GM12878 (cell line): ENCODE measurements at regions not wholly inside any gene's neighbourhood (a gene's known extent, or its start where the extent isn't known, plus 50 kb on each side); places are given as distances from the start of the nearest gene placed in this dataset.

ENCODE experiments used
- ATAC-seq: fragments of 200-7000 bp; cut with Tn5 transposase; 3 replicates; pipeline ENCODE4 v1.9.1; 2020; ENCODE audit warnings: mild to moderate bottlenecking, moderate library complexity
- BruUV-seq: library from RNA; stranded (reverse); fragments of 400-500 nt; replicated peaks from 2 replicates; lab custom pipeline; 2021; lab: Mats Ljungman, UMichigan
- CTCF ChIA-PET: fragments of 300-600 bp; sonication (Branson Sonifier 250); formaldehyde crosslinking; extraction: SDS; loops from one replicate; lab custom pipeline; 2021; ENCODE audit warnings: inconsistent platforms; lab: Yijun Ruan, JAX
- POLR2A ChIA-PET: fragments of 350-600 bp; formaldehyde crosslinking; extraction: SDS; loops from one replicate; lab custom pipeline; 2021; ENCODE audit warnings: inconsistent platforms; lab: Charles Lee
- RAD21 ChIA-PET: fragments of 300-600 bp; sonication (Branson Sonifier 250); formaldehyde crosslinking; loops from one replicate; lab custom pipeline; 2023; ENCODE audit warnings: antibody characterized with exemption; ENCODE audit not compliant: unreplicated experiment; lab: Charles Lee
- SMC1A ChIA-PET: fragments of 300-600 bp; sonication (Branson Sonifier 250); formaldehyde crosslinking; loops from one replicate; lab custom pipeline; 2023; ENCODE audit not compliant: unreplicated experiment, uncharacterized antibody; lab: Charles Lee
- DNase-seq: peaks from one replicate; pipeline ENCODE4 v3.0.0-alpha.2; 2011; ENCODE audit warnings: low read depth, low spot score
- FAIRE-seq: peaks from 3 replicates; lab custom pipeline; 2011; peaks lifted over from hg19 to GRCh38; lab: Jason Lieb, UNC
- H2AFZ ChIP-seq: 2 replicates; pipeline ENCODE4 v1.6.0; 2011; ENCODE audit warnings: low read depth, low read length, control low read depth; ENCODE audit not compliant: control insufficient read depth
- H3K27ac ChIP-seq: 2 replicates; pipeline ENCODE4 v1.5.1; 2011; ENCODE audit warnings: control low read depth; ENCODE audit not compliant: control insufficient read depth, insufficient read depth
- H3K27me3 ChIP-seq, 2 experiments: replicated peaks in 1 of 2; 2 replicates each; pipeline versions ENCODE4 v1.6.0 to v1.6.1; 2011; ENCODE audit warnings: low read length in 1 of 2; ENCODE audit not compliant: control insufficient read depth in 2 of 2, insufficient read depth in 2 of 2
- H3K36me3 ChIP-seq, 2 experiments: 2 replicates each; pipeline ENCODE4 v1.5.1; 2011; ENCODE audit warnings: low read length in 1 of 2; ENCODE audit not compliant: control insufficient read depth in 2 of 2, insufficient read depth in 2 of 2
- H3K4me1 ChIP-seq: 2 replicates; pipeline ENCODE4 v1.6.1; 2011; ENCODE audit warnings: mild to moderate bottlenecking, low read length, moderate library complexity, mixed read lengths; ENCODE audit not compliant: control insufficient read depth, insufficient read depth
- H3K4me2 ChIP-seq: 2 replicates; pipeline ENCODE4 v1.6.0; 2011; ENCODE audit warnings: control low read depth; ENCODE audit not compliant: control insufficient read depth, insufficient read depth
- H3K4me3 ChIP-seq: fragments of 200-600 bp; sonication (generic); 2 replicates; pipeline ENCODE4 v1.5.1; 2016
- H3K79me2 ChIP-seq: 2 replicates; pipeline ENCODE4 v1.6.0; 2011; ENCODE audit warnings: low read length; ENCODE audit not compliant: control insufficient read depth, insufficient read depth
- H3K9ac ChIP-seq: 2 replicates; pipeline ENCODE4 v1.8.0; 2011; ENCODE audit warnings: low read length, control low read depth, mixed read lengths; ENCODE audit not compliant: control insufficient read depth, insufficient read depth
- H3K9me3 ChIP-seq: replicated peaks from 3 replicates; pipeline ENCODE4 v1.5.1; 2011; ENCODE audit warnings: mild to moderate bottlenecking, low read length; ENCODE audit not compliant: control insufficient read depth, insufficient read depth
- H4K20me1 ChIP-seq: 2 replicates; pipeline ENCODE4 v1.6.0; 2011; ENCODE audit not compliant: control insufficient read depth, insufficient read depth
- BMI1 ChIP-seq: fragments of 450-650 bp; IDR thresholded peaks from 2 replicates; pipeline ENCODE4 v1.6.1; 2016; ENCODE audit warnings: mild to moderate bottlenecking, moderate library complexity, borderline replicate concordance
- BRCA1 ChIP-seq: IDR thresholded peaks from 2 replicates; pipeline ENCODE4 v1.6.1; 2011; ENCODE audit warnings: low read depth, low read length, improper control_type of control experiment
- CBX3 ChIP-seq: fragments of 200-600 bp; sonication (generic); IDR thresholded peaks from 2 replicates; pipeline ENCODE4 v1.6.1; 2016; ENCODE audit warnings: low read depth, borderline replicate concordance
- HDGF ChIP-seq: fragments of 450-650 bp; IDR thresholded peaks from 2 replicates; pipeline ENCODE4 v1.6.1; 2016; ENCODE audit warnings: antibody characterized with exemption
- IRF3 ChIP-seq: fragments of 450-650 bp; IDR thresholded peaks from 2 replicates; pipeline ENCODE4 v1.6.1; 2014; ENCODE audit warnings: mild to moderate bottlenecking
- KDM1A ChIP-seq: fragments of 200-600 bp; sonication (generic); IDR thresholded peaks from 2 replicates; pipeline ENCODE4 v1.6.1; 2016; ENCODE audit warnings: borderline replicate concordance
- MEF2A ChIP-seq: IDR thresholded peaks from 2 replicates; pipeline ENCODE4 v1.6.1; 2011; ENCODE audit warnings: low read depth, mild to moderate bottlenecking, low read length, moderate library complexity; ENCODE audit not compliant: insufficient read depth
- NR2C2 ChIP-seq: IDR thresholded peaks from 2 replicates; pipeline ENCODE4 v1.6.1; 2011; ENCODE audit warnings: borderline replicate concordance, low read depth; ENCODE audit not compliant: control insufficient read depth, insufficient read length
- POU2F2 ChIP-seq: IDR thresholded peaks from 3 replicates; pipeline ENCODE4 v1.6.1; 2011; ENCODE audit warnings: low read depth, mild to moderate bottlenecking, low read length, borderline replicate concordance
- SUZ12 ChIP-seq: fragments of 200-600 bp; sonication (generic); IDR thresholded peaks from one replicate; pipeline ENCODE4 v1.6.1; 2018; ENCODE audit warnings: antibody characterized with exemption, mild to moderate bottlenecking; ENCODE audit not compliant: unreplicated experiment
- TAF1 ChIP-seq: IDR thresholded peaks from 2 replicates; pipeline ENCODE4 v1.6.1; 2011; ENCODE audit warnings: mild to moderate bottlenecking, low read depth, low read length, borderline replicate concordance
- TARDBP ChIP-seq: IDR thresholded peaks from 2 replicates; pipeline ENCODE4 v1.6.1; 2016; ENCODE audit warnings: borderline replicate concordance
- USF1 ChIP-seq: IDR thresholded peaks from 2 replicates; pipeline ENCODE4 v1.6.1; 2011; ENCODE audit warnings: borderline replicate concordance, low read depth, mild to moderate bottlenecking, moderate library complexity, mixed read lengths, low read length; ENCODE audit not compliant: insufficient read depth; ENCODE audit errors: extremely low read length
- YBX1 ChIP-seq: fragments of 450-650 bp; IDR thresholded peaks from 2 replicates; pipeline ENCODE4 v1.6.1; 2016; ENCODE audit warnings: antibody characterized with exemption
- ZBTB11 ChIP-seq: fragments of 450-650 bp; formaldehyde crosslinking; IDR thresholded peaks from 2 replicates; pipeline ENCODE4 v1.5.0; 2022; ENCODE audit warnings: mild to moderate bottlenecking, missing genetic modification characterization
- WGBS: methylation state at CpG from one replicate; pipeline ENCODE4 v1.1.6; 2016; ENCODE audit warnings: low lambda C conversion rate; ENCODE audit not compliant: insufficient replicate concordance, insufficient coverage; ENCODE audit errors: missing lambda C conversion rate; 5-methylcytosine and 5-hydroxymethylcytosine counted together
- in situ Hi-C: fragments of 300-500 bp; cut with MboI; formaldehyde crosslinking; loops from 9 replicates; pipeline ENCODE4 v1.14.3; 2018; ENCODE audit warnings: mixed read lengths
- intact Hi-C: fragments of 100-400 bp; cut with micrococcal nuclease; formaldehyde crosslinking; loops from one replicate; pipeline ENCODE4 v1.14.2; 2022; ENCODE audit not compliant: unreplicated experiment
- TF ChIP-seq, protein P1 (sequence below): fragments of 150-350 bp; IDR thresholded peaks from 2 replicates; pipeline ENCODE4 v1.6.1; 2016; ENCODE audit warnings: low read depth, low read length

GRCh38 chr6:153698637-153699036 lies 340.4 kb upstream of the OPRM1 start:
- Histone ChIP-seq H3K4me1 (no peaks in the 10 kb centered on the region), H3K27me3 (no peaks in the 10 kb centered on the region), H3K27ac (no peak overlapping the region), H3K4me3 (no peak overlapping the region), H2AFZ (no peak overlapping the region), H3K4me2 (no peak overlapping the region), H4K20me1 (no peaks in the 10 kb centered on the region), H3K9me3 (no peaks in the 10 kb centered on the region), H3K36me3 (no peaks in the 10 kb centered on the region), H3K9ac (no peak overlapping the region), H3K79me2 (no peaks in the 10 kb centered on the region)
- FAIRE-seq (no peak), DNase-seq (no peak), ATAC-seq (no peak)
- intact Hi-C loops (no loop called here), in situ Hi-C loops (no loop called here)
- whole genome bisulfite sequencing: 22% methylated on average over 2 of the region's 2 CpGs
- ChIA-PET POLR2A (no interaction called here), RAD21 (no interaction called here), SMC1A (interaction anchor here (1.6 kb wide), 1 partner anchor 9 kb away, joined by 3 read pairs; no protein-coding TSS in a partner anchor), CTCF (no interaction called here)
- BruUV-seq: no TSS peak
- no peak for TF ChIP-seq YBX1
- TF ChIP-seq MEF2A: no peak
- TF ChIP-seq TARDBP: no peak
- no peak for TF ChIP-seq HDGF
- no peak for TF ChIP-seq BRCA1
- TF ChIP-seq TAF1: no peak
- no peak for TF ChIP-seq IRF3
- TF ChIP-seq CBX3: no peak
- TF ChIP-seq SUZ12: no peak
- TF ChIP-seq KDM1A: no peak
- TF ChIP-seq BMI1: no peak
- no peak for TF ChIP-seq USF1
- TF ChIP-seq ZBTB11 (CRISPR knock-in tag): no peak
- TF ChIP-seq, protein P1, sequence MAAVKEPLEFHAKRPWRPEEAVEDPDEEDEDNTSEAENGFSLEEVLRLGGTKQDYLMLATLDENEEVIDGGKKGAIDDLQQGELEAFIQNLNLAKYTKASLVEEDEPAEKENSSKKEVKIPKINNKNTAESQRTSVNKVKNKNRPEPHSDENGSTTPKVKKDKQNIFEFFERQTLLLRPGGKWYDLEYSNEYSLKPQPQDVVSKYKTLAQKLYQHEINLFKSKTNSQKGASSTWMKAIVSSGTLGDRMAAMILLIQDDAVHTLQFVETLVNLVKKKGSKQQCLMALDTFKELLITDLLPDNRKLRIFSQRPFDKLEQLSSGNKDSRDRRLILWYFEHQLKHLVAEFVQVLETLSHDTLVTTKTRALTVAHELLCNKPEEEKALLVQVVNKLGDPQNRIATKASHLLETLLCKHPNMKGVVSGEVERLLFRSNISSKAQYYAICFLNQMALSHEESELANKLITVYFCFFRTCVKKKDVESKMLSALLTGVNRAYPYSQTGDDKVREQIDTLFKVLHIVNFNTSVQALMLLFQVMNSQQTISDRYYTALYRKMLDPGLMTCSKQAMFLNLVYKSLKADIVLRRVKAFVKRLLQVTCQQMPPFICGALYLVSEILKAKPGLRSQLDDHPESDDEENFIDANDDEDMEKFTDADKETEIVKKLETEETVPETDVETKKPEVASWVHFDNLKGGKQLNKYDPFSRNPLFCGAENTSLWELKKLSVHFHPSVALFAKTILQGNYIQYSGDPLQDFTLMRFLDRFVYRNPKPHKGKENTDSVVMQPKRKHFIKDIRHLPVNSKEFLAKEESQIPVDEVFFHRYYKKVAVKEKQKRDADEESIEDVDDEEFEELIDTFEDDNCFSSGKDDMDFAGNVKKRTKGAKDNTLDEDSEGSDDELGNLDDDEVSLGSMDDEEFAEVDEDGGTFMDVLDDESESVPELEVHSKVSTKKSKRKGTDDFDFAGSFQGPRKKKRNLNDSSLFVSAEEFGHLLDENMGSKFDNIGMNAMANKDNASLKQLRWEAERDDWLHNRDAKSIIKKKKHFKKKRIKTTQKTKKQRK: no peak
- TF ChIP-seq POU2F2: no peak
- TF ChIP-seq NR2C2: no peak
